Caco-2 (cell line): ENCODE measurements at regions not wholly inside any gene's neighbourhood (a gene's known extent, or its start where the extent isn't known, plus 50 kb on each side); places are given as distances from the start of the nearest gene placed in this dataset.

ENCODE experiments used
- BruUV-seq: library from RNA; stranded (reverse); fragments of 400-500 nt; replicated peaks from 2 replicates; lab custom pipeline; 2021; lab: Mats Ljungman, UMichigan
- CTCF ChIA-PET: fragments of 300-600 bp; sonication (Branson Sonifier 250); formaldehyde crosslinking; loops from one replicate; lab custom pipeline; 2022; ENCODE audit warnings: antibody characterized with exemption; lab: Charles Lee
- POLR2A ChIA-PET: fragments of 300-600 bp; sonication (Branson Sonifier 250); formaldehyde crosslinking; loops from one replicate; lab custom pipeline; 2022; ENCODE audit warnings: antibody characterized with exemption; lab: Charles Lee
- DNase-seq, 2 experiments: peaks; one replicate each; pipeline versions ENCODE4 v3.0.0 to v3.0.0-alpha.2; 2020 to 2022
- H3K27me3 ChIP-seq: replicated peaks from 2 replicates; pipeline ENCODE4 v1.6.0; 2011; ENCODE audit warnings: low read length; ENCODE audit not compliant: control insufficient read depth, insufficient read depth
- H3K36me3 ChIP-seq: 2 replicates; pipeline ENCODE4 v1.5.1; 2011; ENCODE audit warnings: low read length; ENCODE audit not compliant: control insufficient read depth, insufficient read depth
- H3K4me1 ChIP-seq: fragments of 250-450 bp; sonication (Bioruptor Pico); 2 replicates; pipeline ENCODE4 v1.5.1; 2020; ENCODE audit warnings: mild to moderate bottlenecking
- H3K4me3 ChIP-seq: 2 replicates; pipeline ENCODE4 v1.5.1; 2011; ENCODE audit warnings: low read depth, mild to moderate bottlenecking, control low read depth, low read length
- H3K9me3 ChIP-seq: fragments of 250-450 bp; sonication (Bioruptor Pico); 2 replicates; pipeline ENCODE4 v1.5.1; 2020; ENCODE audit warnings: mild to moderate bottlenecking, moderate library complexity
- H3K27ac Mint-ChIP-seq: one replicate; pipeline ENCODE4 v1.8.0; 2022; ENCODE audit warnings: mixed read lengths; ENCODE audit not compliant: unreplicated experiment
- H3K27me3 Mint-ChIP-seq: one replicate; pipeline ENCODE4 v1.8.0; 2022; ENCODE audit warnings: mixed read lengths; ENCODE audit not compliant: insufficient read depth, unreplicated experiment
- H3K36me3 Mint-ChIP-seq: one replicate; pipeline ENCODE4 v1.8.0; 2022; ENCODE audit warnings: mild to moderate bottlenecking, mixed read lengths; ENCODE audit not compliant: insufficient read depth, unreplicated experiment
- H3K4me1 Mint-ChIP-seq: one replicate; pipeline ENCODE4 v1.8.0; 2022; ENCODE audit warnings: low read depth, mixed read lengths; ENCODE audit not compliant: unreplicated experiment
- H3K4me3 Mint-ChIP-seq: one replicate; pipeline ENCODE4 v1.8.0; 2022; ENCODE audit warnings: mild to moderate bottlenecking, moderate library complexity, mixed read lengths; ENCODE audit not compliant: unreplicated experiment
- H3K9me3 Mint-ChIP-seq: one replicate; pipeline ENCODE4 v1.8.0; 2022; ENCODE audit warnings: mixed read lengths; ENCODE audit not compliant: unreplicated experiment
- intact Hi-C: fragments of 100-400 bp; cut with micrococcal nuclease; formaldehyde crosslinking; loops from one replicate; pipeline ENCODE4 v1.10.0; 2022; ENCODE audit not compliant: unreplicated experiment
- TF ChIP-seq, protein P1 (sequence below), 2 experiments: fragments of 200-600 bp in 1 of 2; IDR thresholded peaks; 1 replicate in 1 of 2; 2 replicates in 1 of 2; pipeline versions ENCODE4 v1.5.1 to v1.8.0; 2011 to 2022; ENCODE audit warnings: antibody characterized with exemption in 1 of 2, control low read depth in 1 of 2, inconsistent platforms in 1 of 2, low read depth in 1 of 2, low read length in 1 of 2, mild to moderate bottlenecking in 1 of 2, moderate library complexity in 1 of 2; ENCODE audit not compliant: insufficient read depth in 1 of 2, severe bottlenecking in 1 of 2, unreplicated experiment in 1 of 2

DNA sequence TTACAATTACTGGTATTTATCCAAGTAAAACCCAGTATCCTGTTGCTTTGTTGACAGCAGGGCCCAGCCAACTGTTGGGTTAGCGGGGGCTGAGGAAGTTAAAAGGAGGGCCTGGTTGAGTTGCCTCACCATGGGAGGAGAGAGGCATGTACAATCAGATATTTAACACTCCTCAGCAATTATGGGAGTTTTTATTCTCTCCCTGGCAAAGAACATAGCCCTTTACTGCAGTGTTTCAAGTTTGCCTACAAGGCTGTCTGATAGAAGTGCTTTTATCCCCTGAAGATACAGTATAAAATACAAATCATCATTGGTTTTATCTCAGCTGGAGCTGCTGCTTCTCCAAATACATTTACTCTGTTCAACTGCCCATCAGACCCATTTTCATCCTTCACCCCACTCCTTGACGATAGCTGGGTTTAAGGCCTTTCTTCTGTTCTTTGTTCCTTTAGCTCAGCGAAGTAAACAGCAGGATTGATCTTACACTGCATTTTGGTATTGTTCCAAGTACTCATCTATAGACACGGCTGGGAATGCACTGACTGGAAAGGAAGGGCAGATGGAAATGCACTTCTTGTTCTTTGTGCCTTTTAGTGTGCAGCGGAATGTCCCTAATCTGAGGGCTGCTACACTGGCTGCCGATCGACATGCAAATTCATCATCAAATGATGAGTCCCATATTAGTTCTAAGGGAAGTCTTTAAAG lies 402.5 kb upstream of the SPRED2 start:
- Histone ChIP-seq H3K4me3 (no peak overlapping the region), H3K9me3 (no peaks in the 10 kb centered on the region), H3K36me3 (no peaks in the 10 kb centered on the region), H3K4me1 (no peaks in the 10 kb centered on the region), H3K27me3 (peaks cover 1% of the 10 kb centered on the region; the same call in 1 of the 2 replicates)
- ChIA-PET CTCF (no interaction called here), POLR2A (no interaction called here)
- Mint-ChIP-seq H3K36me3 (no peaks in the 10 kb centered on the region), H3K4me1 (no peaks in the 10 kb centered on the region), H3K27ac (no peak overlapping the region), H3K9me3 (no peaks in the 10 kb centered on the region), H3K4me3 (no peak overlapping the region), H3K27me3 (peaks cover 21% of the 10 kb centered on the region)
- intact Hi-C loops = no loop called here
- TF ChIP-seq, protein P1, sequence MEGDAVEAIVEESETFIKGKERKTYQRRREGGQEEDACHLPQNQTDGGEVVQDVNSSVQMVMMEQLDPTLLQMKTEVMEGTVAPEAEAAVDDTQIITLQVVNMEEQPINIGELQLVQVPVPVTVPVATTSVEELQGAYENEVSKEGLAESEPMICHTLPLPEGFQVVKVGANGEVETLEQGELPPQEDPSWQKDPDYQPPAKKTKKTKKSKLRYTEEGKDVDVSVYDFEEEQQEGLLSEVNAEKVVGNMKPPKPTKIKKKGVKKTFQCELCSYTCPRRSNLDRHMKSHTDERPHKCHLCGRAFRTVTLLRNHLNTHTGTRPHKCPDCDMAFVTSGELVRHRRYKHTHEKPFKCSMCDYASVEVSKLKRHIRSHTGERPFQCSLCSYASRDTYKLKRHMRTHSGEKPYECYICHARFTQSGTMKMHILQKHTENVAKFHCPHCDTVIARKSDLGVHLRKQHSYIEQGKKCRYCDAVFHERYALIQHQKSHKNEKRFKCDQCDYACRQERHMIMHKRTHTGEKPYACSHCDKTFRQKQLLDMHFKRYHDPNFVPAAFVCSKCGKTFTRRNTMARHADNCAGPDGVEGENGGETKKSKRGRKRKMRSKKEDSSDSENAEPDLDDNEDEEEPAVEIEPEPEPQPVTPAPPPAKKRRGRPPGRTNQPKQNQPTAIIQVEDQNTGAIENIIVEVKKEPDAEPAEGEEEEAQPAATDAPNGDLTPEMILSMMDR (IDR thresholded peaks at IDR 0.05; ENCODE audit: insufficient read depth in 1 of 2, low read depth in 1 of 2, low read length in 1 of 2, severe bottlenecking in 1 of 2, unreplicated experiment in 1 of 2) = no peak
- BruUV-seq = no TSS peak
- DNase-seq = no peak

DNA sequence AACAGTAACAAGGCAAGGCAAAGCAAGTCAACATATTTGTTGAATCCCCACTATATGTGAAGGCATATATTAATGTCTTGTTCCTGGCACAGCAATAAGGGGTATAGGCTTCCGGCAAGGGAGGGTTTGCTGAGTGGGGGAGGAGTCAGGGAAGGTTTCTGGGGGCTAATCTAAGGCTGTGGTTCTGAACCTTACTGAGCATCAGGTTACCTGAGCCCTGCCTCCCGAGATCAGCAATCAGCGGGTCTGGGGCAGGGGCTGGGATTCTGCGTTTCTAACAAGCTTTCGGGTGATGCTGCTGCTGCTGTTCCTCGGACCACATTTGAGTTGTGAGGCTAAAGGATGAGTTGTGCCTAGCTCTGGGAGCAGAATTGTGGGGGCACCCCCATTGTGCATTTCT lies 401.7 kb upstream of the SPRED2 start:
- ChIA-PET CTCF (no interaction called here), POLR2A (no interaction called here)
- TF ChIP-seq, protein P1 (IDR thresholded peaks at IDR 0.05; ENCODE audit: insufficient read depth in 1 of 2, low read depth in 1 of 2, low read length in 1 of 2, severe bottlenecking in 1 of 2, unreplicated experiment in 1 of 2) = no peak
- peaks cover 27% of the 10 kb centered on the region for H3K27me3 Mint-ChIP-seq
- no peaks in the 10 kb centered on the region for H3K36me3 ChIP-seq
- H3K4me1 ChIP-seq = no peaks in the 10 kb centered on the region
- no peak overlapping the region for H3K27ac Mint-ChIP-seq
- H3K4me3 Mint-ChIP-seq = no peak overlapping the region
- no TSS peak for BruUV-seq
- H3K4me3 ChIP-seq = no peak overlapping the region
- H3K4me1 Mint-ChIP-seq = no peaks in the 10 kb centered on the region
- intact Hi-C loops = no loop called here
- no peaks in the 10 kb centered on the region for H3K9me3 Mint-ChIP-seq
- H3K36me3 Mint-ChIP-seq = no peaks in the 10 kb centered on the region
- H3K9me3 ChIP-seq = no peaks in the 10 kb centered on the region
- peaks cover 1% of the 10 kb centered on the region; the same call in 1 of the 2 replicates for H3K27me3 ChIP-seq
- no peak for DNase-seq

DNA sequence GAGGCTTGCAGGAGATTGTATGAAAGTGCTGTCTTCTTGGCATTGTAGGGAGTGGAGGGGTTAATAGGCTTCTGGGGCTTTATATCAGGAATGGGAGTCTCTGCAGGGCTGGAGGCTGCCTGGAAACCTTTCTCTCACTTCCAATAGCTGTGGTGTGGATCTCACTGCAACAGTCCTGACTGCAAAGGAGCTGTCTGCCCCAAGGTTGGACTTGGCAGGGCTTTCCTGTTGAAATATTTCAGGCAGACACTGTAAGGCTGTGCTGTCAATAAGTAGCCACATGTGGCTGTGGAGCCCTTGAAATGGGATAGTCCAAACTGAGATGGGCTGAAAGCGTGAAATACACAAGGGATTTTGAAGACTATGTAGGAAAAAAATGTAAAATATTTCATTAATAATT lies 399.1 kb upstream of the SPRED2 start:
- BruUV-seq = no TSS peak
- Mint-ChIP-seq H3K36me3 (no peaks in the 10 kb centered on the region), H3K27me3 (peaks cover 25% of the 10 kb centered on the region), H3K4me3 (no peak overlapping the region), H3K4me1 (no peaks in the 10 kb centered on the region), H3K9me3 (no peaks in the 10 kb centered on the region), H3K27ac (no peak overlapping the region)
- DNase-seq = no peak
- ChIA-PET POLR2A (no interaction called here), CTCF (no interaction called here)
- no peaks in the 10 kb centered on the region for H3K36me3 ChIP-seq
- H3K4me3 ChIP-seq = no peak overlapping the region
- intact Hi-C loops = no loop called here
- TF ChIP-seq, protein P1 (IDR thresholded peaks at IDR 0.05; ENCODE audit: insufficient read depth in 1 of 2, low read depth in 1 of 2, low read length in 1 of 2, severe bottlenecking in 1 of 2, unreplicated experiment in 1 of 2) = no peak
- H3K9me3 ChIP-seq = no peaks in the 10 kb centered on the region
- H3K4me1 ChIP-seq = no peaks in the 10 kb centered on the region
- H3K27me3 ChIP-seq = peaks cover 1% of the 10 kb centered on the region; the same call in 1 of the 2 replicates
